Activated CD8-positive, alpha-beta memory T cell treated with anti-CD3 and anti-CD28 coated beads for 1 hour (primary cell): ENCODE measurements at regions not wholly inside any gene's neighbourhood (a gene's known extent, or its start where the extent isn't known, plus 50 kb on each side); places are given as distances from the start of the nearest gene placed in this dataset.
"Not testable (repeated sequence)": the region's sequence is repeated elsewhere in the genome, so short reads cannot be mapped to it uniquely, and the experiment has no call there.

Source experiments
- DNase-seq, 2 donors: peaks; one replicate each; pipeline ENCODE4 v3.0.0-alpha.2; 2020; ENCODE audit warnings: low read depth in 1 of 2; ENCODE audit errors: extremely low read depth in 1 of 2

DNA sequence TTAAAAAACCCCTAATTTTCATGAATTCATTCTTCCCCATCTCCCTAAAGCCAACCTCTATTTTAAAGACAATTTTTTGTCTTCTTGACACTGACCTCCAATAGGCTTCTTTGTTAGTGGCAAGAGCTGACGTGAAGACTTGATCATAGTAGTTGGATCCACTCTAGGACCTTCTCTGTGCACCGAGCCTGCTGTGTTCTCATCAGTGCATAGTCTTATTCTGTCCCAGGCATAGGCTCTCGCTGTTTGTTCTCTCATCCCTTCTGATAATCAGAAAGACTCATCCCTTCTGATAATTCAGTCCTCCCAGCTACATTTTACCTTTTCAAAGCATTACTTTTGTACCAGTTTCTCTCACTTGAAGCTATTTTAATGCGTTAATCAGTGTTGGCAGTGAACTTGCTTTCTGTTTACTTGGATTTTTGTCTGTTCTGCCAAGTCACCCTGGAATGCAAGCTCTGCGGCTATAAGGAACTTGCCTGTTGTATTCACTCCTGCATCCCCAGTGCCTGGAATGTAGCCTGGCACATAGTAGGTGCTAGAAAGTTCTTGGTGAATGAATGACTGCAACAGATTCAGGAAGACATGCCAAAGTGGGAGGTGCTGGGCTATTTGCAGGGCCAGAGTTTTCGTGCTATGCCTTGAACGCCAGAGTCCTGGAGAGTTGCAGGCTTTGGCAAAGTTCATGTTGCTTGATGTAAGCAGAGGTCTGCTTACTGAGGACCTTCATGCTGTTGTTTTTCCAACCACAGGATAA, 147.6 kb upstream of the MPHOSPH6 start:
- DNase-seq: no peak

DNA sequence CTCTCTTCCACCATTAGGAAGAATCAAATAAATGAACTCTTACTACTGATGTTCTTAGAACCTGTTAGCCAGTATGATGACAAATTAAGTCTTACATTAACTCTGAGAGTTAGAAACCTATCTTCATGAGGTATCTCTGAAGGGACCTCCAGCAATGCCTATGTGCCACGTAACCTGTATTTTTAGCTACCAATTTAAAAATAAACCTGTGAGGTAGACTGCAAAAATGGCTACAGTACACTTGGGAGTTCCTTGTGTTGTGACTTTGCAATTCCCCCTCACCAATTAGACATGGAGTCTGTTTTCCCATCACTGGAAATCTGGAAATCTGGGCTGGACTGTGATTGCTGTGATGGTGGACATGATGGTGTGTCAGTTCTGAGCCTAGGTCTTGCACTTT, 143.7 kb upstream of the MPHOSPH6 start:
- DNase-seq: no peak

DNA sequence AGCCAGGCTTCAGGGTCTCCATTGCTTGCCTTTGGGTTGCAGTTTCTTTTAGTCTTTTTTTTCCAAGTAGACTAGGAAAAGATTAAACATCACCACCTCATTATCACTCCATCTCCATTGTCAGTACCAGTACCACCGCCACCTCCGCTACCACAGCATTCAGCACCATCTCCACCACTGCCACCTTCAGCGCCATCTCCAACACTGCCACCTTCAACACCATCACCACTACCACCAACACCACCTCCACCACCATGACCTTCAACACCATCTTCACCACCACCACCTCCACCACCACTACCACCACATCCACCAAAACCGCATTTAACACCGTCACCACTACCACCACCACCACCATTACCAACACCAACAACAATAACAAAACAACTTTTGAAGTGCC, 141.5 kb upstream of the MPHOSPH6 start:
- no peak for DNase-seq

DNA sequence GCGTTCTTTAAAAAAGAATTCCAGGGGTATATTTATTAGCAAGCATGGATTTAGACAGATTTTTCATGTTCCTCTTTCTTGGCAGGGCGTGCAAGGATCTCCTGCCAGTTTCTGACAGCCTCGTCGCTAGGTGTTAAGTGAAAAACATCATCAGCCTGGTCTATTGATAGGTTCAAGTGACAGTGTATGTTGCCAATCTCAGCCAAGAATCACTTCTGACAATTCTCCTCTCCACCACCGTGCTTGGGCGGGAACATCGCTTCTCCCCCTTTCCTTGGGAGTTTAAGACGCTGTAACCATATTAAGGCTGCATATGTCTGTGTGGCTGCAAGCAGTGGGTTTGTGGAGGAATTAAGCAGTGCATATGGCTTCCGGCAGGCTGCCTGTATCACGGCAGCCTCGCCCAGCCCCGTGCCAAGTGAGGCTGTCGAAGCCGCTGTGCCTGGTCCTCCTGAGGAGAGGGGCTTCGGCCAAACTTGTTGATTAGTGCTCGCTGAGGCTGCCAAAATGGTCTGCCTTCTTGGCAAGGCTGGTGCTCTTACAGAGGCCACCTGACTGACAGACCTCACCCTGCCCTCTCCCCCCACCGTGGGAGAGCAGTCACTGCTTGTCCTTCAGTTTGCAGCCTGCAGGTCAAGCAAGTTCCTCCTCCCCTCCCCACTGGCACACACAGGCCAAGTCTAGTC, 132.2 kb upstream of the MPHOSPH6 start:
- DNase-seq: no peak

DNA sequence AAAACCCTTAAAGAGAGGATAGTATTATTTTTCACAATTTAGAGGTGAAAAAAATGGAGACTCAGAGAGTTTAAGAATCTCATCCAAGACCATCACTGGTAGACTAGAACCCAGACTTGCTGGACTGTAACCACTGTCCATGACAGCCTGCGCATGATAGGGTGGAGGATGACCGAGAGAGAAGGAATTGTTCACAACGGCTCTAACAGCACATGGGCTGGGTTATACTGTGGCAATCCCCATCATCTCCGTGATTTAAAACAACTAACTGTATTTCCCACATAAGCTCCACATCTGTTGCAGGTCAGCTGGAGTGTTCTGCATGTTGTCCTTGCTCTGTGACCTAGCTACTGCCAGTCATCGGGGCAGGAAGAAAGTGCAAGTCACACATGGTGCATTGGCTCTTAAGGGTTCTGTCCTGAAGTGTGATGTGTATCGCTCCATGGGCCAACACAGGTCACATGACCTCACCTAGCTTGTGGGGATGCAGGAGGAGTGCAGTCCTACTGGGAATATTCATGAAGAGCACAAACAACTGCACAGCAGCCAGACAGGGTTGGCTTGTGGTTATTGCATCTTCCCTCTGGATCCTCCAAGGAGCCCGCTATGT, 131.2 kb upstream of the MPHOSPH6 start:
- no peak for DNase-seq

DNA sequence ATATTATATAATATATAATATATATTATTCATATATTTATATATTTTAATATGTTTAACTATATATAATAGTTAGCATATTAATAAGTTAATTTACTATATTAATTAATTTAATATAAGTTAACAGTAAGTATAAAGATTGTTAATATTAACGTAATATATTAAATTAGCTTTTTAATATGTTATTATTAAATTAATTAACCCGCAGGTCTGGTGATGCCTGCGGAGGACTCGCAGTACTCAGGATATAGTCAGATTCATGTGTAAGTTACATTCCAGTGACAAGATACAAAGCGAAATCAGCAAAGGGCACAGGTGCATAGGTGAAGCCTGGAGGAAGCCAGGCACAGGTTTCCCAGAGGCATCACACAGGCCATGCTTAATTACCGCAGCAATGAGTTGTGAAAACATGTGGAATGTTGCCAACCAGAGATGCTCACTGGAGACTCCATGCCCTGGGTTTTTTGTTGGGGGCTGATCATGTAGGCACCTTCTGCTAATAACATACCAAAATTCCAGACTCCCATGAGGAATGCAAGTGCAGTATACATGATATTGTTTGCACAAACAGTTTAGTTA, 130.4 kb upstream of the MPHOSPH6 start:
- no peak for DNase-seq

DNA sequence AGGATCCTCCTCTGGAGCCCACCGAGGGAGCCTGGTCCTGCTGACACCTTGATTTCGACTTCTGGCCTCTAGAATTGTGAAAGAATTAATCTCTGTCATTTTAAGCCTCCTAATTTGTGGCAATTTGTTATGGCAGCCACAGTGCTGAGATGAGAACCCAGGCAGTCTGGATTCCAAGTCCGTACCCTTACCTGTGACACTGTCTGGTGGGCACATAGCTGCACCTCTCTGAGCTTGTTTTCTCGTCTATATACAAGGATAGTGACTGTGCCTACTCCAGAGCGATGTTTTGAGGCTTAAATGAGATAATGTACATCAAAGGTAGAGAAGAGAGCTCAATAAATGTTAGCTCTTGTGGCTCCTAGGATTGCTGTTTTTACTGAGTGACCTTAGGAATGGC, 128.4 kb upstream of the MPHOSPH6 start:
- no peak for DNase-seq

DNA sequence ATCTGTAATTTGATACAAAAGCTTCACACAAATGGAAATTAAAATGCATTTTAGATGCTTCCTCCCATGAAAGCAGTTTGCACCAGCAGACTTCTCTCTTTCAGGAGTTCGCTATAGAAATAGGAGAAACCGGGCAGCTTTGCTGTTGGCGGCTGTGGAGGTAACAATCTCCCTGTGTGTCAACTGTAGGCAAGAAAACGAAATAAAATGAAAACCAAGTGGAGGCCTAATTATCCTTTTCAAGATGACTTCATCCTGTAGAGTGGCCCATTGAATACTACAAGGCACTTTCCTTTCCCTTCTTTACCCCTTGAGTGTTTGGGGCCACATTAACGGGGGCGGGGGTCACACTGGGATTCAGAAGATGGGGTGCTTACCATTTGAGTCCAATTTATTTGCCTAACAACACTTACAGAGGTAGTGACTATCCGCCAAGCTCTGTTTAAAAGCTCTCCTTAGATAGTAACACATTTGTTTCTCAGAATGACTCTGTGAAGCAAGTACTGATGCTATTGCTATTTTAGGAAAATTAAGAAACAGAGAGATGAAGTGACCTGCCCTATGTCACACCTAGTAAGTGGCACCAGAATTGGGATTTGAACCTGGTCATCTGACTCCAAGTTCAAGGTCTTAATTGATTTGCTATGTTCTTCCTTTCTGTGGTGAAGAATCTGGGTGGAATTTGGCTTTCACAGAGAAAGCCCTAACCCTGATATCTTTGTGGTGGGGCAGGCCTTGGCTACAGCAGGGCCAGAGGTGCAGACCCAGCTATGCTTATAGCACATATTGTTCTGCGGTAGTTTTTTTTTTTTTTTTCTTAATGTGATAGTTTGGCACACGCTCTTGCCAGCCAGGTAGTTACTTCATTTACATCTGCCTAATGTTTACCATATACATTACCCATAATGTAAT, 125.5 kb upstream of the MPHOSPH6 start:
- no peak for DNase-seq

DNA sequence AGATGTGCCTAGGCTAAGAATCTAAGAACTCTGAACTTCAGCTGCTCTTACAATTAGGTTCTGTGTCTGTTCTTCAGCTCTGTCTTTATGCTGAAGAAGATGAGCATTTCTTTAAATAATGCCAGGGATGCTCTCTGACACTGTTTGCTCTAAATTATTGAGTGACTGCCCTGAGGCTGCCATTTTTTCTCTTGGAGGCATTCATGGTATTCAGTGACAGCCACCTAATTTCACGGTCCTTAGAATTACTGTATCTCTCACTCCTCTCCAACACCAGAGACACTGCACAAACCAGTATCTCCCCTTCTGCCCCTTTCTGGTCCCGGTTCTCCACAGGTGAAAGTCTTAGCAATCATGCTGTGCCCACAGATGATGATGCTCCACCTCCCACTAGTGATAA, 123.6 kb upstream of the MPHOSPH6 start:
- DNase-seq: no peak

DNA sequence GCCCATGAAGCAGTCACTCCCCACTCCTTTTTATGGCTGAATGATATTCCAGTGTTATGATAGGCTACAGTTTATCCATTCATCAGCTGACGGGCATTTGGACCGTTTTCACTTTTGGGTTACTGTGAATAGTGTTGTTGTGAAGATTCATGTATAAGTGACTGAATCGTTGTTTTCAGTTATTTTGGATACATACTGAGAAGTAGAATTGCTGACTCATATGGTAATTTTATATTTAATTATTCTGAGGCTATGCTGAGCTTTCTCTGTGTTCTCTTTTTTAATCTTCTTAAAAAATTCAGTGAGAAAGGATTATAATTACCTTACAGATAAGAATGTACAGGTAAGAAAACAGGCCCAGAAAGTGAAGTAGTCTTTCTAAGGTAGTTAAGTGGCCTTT, 117.9 kb upstream of the MPHOSPH6 start:
- no peak for DNase-seq

DNA sequence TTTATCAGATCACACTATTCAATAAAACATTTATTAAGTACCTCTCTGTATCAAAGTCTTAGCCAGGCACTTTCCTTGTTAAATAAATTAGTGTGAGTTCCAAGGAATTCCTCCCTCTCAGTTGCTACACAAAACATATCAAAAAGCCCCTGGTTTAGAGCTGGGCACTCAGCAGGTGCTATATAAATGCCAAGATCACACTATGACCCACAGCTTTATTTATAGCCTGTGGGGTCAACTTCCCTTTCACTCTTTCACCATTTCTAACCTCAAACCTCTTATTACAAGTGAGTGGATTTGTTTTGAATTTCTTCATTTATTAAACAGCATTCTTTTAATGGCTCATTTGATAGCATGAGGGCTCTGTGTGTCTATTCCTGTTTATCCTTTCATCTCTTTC, 112.6 kb upstream of the MPHOSPH6 start:
- DNase-seq: no peak

DNA sequence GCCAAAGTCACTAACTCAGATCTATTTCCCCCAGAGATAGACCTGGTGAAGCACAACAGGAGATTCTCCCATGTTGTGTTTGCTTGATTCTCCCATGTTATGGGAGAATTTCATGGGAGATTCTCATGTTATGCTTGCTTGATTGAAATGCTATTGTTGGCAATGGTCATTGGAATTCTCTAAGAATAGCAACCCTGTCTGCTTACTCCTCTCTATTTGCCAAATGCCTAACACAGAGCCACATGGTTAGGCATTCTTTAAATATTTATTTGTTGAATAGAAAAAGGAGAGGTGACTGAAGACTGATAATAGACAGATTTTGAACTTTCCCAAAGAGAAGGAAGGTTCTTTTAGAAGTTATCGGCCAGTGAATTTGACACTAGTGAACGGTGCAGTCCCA, 111.5 kb upstream of the MPHOSPH6 start:
- DNase-seq: no peak

DNA sequence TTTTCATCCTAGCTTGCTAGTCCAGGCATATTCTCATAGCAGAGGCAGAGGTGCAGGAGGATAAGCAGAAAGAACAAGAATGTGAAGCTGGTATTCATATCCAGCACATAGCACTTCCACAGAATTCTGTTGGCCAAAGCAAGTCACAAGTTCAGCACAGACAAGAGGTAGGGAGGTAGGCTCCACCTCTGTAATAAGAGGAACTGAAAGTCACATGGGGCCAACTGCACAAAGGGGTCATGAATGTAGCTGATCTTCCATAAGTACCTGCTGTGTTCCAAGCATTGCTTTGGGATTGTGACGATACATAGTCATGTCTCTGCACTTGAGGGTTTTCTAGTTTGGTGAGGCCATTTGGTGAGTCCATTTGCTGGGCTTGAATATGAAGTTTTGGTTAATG, 110.8 kb upstream of the MPHOSPH6 start:
- no peak for DNase-seq

DNA sequence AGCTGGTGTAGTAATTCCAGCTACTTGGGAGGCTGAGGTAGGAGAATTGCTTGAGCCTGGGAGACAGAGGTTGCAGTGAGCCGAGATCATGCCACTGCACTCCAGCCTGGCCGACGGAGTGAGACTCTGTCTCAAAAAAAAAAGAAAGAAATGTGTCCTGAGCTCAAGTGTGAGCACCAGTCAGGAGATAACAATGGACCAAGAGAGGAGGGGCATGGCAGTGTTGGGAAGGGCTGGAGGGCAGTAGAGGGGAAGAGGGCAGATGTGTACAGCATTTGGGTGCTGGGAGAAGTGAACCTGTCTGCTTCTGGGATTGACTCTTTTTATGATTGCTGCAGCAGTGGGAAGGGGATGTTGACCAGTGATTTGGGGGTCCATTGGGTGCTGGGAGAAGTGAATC, 105.3 kb upstream of the MPHOSPH6 start:
- DNase-seq: not testable (repeated sequence)

DNA sequence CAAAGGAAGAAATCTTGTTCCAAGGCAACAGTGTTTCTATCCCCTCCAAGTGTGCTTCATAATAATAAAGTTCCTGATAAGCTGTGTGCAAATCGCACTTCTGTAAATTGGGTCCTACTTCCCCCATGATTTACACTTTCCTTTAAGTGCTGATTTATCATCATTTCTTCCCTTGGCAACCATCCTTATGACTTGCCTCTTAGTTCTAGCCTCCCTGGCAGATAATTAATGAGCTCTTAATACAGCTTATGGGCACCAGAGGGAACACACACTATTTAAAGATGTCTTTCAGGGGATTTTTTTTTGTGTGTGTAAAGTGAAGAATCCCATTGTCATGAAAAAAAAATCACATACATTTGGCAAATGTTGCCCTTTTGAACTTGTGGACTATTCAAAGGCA, 101.6 kb upstream of the MPHOSPH6 start:
- DNase-seq: no peak

DNA sequence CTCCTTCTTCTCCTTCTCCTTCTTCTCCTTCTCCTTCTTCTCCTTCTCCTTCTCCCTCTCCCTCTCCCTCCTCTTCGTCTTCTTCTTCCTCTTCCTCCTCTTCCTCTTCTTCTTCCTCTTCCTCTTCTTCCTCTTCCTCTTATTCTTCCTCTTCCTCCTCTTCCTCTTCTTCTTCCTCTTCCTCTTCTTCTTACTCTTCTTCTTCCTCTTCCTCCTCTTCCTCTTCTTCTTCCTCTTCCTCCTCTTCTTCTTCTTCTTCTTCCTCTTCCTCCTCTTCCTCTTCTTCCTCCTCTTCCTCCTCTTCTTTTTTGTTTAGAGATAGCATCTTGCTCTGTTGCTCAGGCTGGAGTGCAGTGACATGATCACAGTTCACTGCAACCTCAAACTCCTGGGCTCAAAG, 97.7 kb upstream of the MPHOSPH6 start:
- not testable (repeated sequence) for DNase-seq

DNA sequence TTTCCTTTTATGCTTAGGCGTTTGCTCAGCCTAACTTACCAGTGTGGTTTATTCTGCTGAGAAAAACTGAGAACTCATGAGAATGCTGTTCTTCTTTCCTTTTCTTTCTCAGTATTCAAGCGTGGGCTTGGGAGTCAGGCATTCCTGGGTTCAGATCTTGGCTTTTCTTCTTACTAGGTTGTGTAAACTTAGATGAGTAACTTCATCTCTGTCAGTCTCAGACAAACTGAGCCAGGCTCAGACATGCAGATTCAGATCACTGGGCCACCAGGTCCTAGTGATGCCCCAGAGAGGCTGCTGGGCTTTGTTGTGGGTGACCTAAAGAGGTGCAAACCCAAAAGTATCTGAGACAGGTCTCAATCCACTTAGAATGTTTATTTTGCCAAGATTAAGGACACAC, 95.8 kb upstream of the MPHOSPH6 start:
- DNase-seq: no peak

DNA sequence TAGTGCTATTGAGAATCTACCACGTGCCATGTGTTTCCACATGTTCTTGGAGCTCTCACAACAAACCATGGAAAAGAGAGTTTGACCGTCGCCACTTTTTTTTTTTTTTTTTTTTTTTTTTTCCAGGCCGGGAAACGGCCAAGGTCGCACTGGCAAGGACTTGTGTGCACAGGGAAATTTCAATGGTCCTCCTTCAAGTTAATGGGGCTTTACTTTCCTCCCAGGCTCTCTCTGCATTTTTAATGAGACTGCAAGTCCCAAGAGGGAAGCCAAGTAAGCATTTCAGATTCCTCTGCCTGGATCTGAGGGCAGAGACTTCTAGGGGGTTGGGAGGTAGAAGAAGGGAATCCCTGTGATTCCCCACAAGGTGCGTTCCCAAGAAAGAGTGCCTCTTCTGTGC, 94.7 kb upstream of the MPHOSPH6 start:
- DNase-seq: no peak

DNA sequence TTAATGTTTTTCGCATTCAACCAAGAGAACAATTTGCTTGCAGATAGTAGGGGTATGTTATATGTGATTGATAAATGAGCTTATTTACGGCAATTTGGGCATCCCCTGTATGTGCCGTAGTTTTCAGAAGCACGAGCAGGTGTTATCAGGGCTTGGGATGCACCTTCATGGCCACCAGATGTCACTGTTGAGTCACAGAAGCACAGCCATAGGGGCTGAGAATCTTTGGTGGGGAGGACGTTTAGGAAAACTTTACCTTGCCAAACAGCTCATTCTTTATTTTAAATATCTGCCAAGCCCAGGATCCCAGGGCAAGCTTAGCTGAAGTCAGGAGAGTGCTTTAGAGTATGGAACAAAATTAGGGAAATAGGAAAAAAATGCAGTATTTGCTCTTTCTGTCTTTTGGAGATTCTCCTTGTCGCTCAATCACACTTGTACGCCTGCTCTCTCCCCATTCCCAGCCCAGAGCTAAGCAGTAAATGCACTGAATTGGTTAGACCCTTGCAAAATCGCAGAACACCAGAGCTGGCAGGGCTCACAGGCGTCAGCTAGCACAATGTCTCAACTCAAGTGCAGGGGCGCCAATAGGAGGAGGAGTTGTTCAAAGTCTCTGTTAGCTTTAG, 93.6 kb upstream of the MPHOSPH6 start:
- peak; percentile 7 to 31 for DNase-seq

DNA sequence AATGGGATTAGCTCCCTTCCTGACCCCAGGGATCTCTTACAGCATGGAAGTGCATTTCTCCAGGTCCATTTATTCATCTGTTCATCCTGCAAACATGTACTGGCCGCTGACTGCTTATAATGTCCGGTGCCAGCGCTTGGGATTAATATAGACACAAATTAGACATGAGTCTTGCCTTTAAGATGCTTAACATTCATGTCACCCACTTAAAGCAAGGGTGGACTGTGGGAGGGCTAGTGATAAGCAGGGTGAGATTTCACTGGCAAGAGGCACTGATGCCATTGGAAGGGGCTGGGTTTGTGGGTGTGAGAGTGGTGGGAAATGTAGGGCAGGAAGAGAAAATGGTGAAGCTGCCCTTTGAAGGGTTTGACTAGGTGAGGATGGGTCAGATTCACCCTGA, 92.2 kb upstream of the MPHOSPH6 start:
- DNase-seq: no peak
